H54 (cell line): ENCODE measurements at regions not wholly inside any gene's neighbourhood (a gene's known extent, or its start where the extent isn't known, plus 50 kb on each side); places are given as distances from the start of the nearest gene placed in this dataset.
A peak's percentile ranks its signal among the peaks of the same experiment; 100 is the strongest.
"Not testable (repeated sequence)": the region's sequence is repeated elsewhere in the genome, so short reads cannot be mapped to it uniquely, and the experiment has no call there.

Experiments
- DNase-seq: peaks from one replicate; pipeline ENCODE4 v3.0.0; 2011; ENCODE audit warnings: low spot score, mixed read lengths; ENCODE audit not compliant: insufficient read length
- FAIRE-seq: peaks from 3 replicates; lab custom pipeline; 2011; peaks lifted over from hg19 to GRCh38; lab: Jason Lieb, UNC
- POLR2A ChIP-seq: IDR thresholded peaks from 2 replicates; pipeline ENCODE4 v1.6.1; 2011; ENCODE audit warnings: low read depth, mild to moderate bottlenecking, low read length

- no peak for FAIRE-seq
- DNase-seq = no peak
- TF ChIP-seq POLR2A = no peak
Measured at GRCh38 chr6:144510859-144511258, 225.7 kb downstream of the UTRN start.

GRCh38 chr6:144515761-144516160, 230.6 kb downstream of the UTRN start:
- no peak for DNase-seq
- TF ChIP-seq POLR2A = no peak
- no peak for FAIRE-seq

- TF ChIP-seq POLR2A = no peak
- FAIRE-seq = no peak
- no peak for DNase-seq
Measured at GRCh38 chr6:144519426-144519825, 234.3 kb downstream of the UTRN start.

- FAIRE-seq (no peak), DNase-seq (no peak)
- no peak for TF ChIP-seq POLR2A
Measured at GRCh38 chr6:144528743-144529425, 243.7 kb downstream of the UTRN start.

GRCh38 chr6:144530118-144530517, 245.0 kb downstream of the UTRN start:
- no peak for FAIRE-seq
- DNase-seq = no peak
- no peak for TF ChIP-seq POLR2A

GRCh38 chr6:144532238-144532637, 247.1 kb downstream of the UTRN start:
- FAIRE-seq, DNase-seq: not testable (repeated sequence)

- DNase-seq = no peak
- FAIRE-seq = no peak
- TF ChIP-seq POLR2A = no peak
Measured at GRCh38 chr6:144534180-144534579, 249.0 kb downstream of the UTRN start.

GRCh38 chr6:144535630-144536029, 250.5 kb downstream of the UTRN start:
- FAIRE-seq = no peak
- no peak for TF ChIP-seq POLR2A
- no peak for DNase-seq

- FAIRE-seq (no peak), DNase-seq (no peak)
- TF ChIP-seq POLR2A = no peak
Measured at GRCh38 chr6:144536079-144536478, 250.9 kb downstream of the UTRN start.

GRCh38 chr6:144543006-144543871, 258.1 kb downstream of the UTRN start:
- peak; percentile 28 for DNase-seq
- peak; percentile 91 for FAIRE-seq
- TF ChIP-seq POLR2A = no peak

GRCh38 chr6:144544266-144544830, 259.2 kb downstream of the UTRN start:
- FAIRE-seq (no peak), DNase-seq (no peak)
- TF ChIP-seq POLR2A = no peak

- no peak for TF ChIP-seq POLR2A
- FAIRE-seq (no peak), DNase-seq (no peak)
Measured at GRCh38 chr6:144546807-144547206, 261.7 kb downstream of the UTRN start.

- TF ChIP-seq POLR2A = no peak
- DNase-seq (no peak), FAIRE-seq (no peak)
Measured at GRCh38 chr6:144547409-144547808, 262.3 kb downstream of the UTRN start.

- no peak for TF ChIP-seq POLR2A
- DNase-seq (no peak), FAIRE-seq (no peak)
Measured at GRCh38 chr6:144548536-144548935, 263.4 kb downstream of the UTRN start.
